ENCODE measurements at regions not wholly inside any gene's neighbourhood (a gene's known extent, or its start where the extent isn't known, plus 50 kb on each side); places are given as distances from the start of the nearest gene placed in this dataset.

DNA sequence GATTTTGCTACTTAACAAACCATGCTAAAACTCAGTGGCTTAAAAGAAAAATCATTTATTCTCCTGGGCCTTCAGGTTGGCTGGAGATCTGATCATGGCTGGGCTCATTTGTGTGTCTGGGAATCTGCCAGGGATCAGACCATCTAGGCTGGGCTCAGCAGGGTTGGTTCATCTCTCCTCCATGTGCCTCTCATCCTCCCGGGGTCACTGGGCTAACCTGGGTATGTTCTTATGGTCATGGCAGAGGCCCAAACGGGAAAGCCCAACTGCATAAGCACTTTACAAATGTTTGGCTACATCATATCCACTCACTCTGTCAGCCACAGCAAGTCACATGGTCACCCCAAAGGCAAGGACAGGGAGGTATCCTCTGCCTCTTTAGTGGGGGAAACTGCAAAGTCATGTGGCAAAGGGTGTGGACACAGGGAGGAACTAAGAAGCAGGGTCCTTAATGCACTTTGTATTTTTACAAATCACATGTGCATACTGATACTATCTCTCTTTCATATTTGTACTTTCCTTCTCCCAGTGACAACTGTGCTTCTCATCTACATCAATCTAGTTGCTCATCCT, 231.4 kb downstream of the BUB3 start:
- TF ChIP-seq, protein P1, sequence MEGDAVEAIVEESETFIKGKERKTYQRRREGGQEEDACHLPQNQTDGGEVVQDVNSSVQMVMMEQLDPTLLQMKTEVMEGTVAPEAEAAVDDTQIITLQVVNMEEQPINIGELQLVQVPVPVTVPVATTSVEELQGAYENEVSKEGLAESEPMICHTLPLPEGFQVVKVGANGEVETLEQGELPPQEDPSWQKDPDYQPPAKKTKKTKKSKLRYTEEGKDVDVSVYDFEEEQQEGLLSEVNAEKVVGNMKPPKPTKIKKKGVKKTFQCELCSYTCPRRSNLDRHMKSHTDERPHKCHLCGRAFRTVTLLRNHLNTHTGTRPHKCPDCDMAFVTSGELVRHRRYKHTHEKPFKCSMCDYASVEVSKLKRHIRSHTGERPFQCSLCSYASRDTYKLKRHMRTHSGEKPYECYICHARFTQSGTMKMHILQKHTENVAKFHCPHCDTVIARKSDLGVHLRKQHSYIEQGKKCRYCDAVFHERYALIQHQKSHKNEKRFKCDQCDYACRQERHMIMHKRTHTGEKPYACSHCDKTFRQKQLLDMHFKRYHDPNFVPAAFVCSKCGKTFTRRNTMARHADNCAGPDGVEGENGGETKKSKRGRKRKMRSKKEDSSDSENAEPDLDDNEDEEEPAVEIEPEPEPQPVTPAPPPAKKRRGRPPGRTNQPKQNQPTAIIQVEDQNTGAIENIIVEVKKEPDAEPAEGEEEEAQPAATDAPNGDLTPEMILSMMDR (CRISPR knock-in tag; IDR thresholded peaks at IDR 0.05), result no peak
- TF ChIP-seq HCFC1 (IDR thresholded peaks at IDR 0.05; ENCODE audit: low read depth, low read length) (no peak), ARID4A (CRISPR knock-in tag; IDR thresholded peaks at IDR 0.05; ENCODE audit: borderline replicate concordance) (no peak), YY1 (IDR thresholded peaks at IDR 0.05; ENCODE audit: insufficient read depth, insufficient replicate concordance, low read depth, low read length) (no peak), ZNF335 (CRISPR knock-in tag; IDR thresholded peaks at IDR 0.05) (no peak), HNRNPL (IDR thresholded peaks at IDR 0.05; ENCODE audit: low read depth, low read length) (no peak), ZSCAN22 (CRISPR knock-in tag; IDR thresholded peaks at IDR 0.05) (no peak), MTA3 (CRISPR knock-in tag; IDR thresholded peaks at IDR 0.05) (no peak), THAP7 (CRISPR knock-in tag; IDR thresholded peaks at IDR 0.05) (no peak), KLF12 (CRISPR knock-in tag; IDR thresholded peaks at IDR 0.05; ENCODE audit: borderline replicate concordance) (no peak)

All from HepG2 (cell line).